NCI-H187 treated with DMSO at 0.1 percent for 48 hours (cell line): ENCODE measurements at regions not wholly inside any gene's neighbourhood (a gene's known extent, or its start where the extent isn't known, plus 50 kb on each side); places are given as distances from the start of the nearest gene placed in this dataset.

Experiments
- DNase-seq: peaks from one replicate; lab custom pipeline; 2025; lab: John Stamatoyannopoulos, UW

DNA sequence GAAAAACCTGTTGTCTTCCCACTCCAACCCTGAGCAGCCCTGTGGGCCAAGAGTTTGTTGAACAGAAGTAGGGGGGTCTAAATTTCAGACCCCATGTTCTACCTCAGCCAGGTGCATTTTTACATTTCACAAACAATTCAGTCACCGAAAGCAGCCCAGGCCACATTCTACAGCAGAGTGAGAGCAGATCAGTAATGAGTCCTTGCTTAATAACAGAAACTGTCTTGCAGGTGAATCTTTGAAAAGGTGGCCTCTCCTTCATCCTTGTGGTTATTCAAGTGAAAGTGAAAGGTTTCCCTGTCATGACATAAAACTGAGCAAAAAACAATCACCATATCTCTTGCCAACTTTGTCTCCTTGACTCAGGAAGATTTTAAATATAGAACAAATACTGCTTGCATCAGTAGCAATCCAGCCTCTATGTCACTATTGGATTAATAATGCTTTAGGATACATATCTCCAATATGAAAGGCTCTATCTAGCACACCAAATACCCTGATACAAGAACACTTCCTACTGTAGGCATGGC is 670.2 kb downstream of the DIAPH3 start:
- DNase-seq, result no peak

GRCh38 chr13:59494151-59494550 is 669.6 kb downstream of the DIAPH3 start:
- DNase-seq, result no peak

GRCh38 chr13:59494560-59494970 is 669.2 kb downstream of the DIAPH3 start:
- DNase-seq, result no peak

- DNase-seq, result no peak
Measured at GRCh38 chr13:59495299-59495698, 668.4 kb downstream of the DIAPH3 start.

DNA sequence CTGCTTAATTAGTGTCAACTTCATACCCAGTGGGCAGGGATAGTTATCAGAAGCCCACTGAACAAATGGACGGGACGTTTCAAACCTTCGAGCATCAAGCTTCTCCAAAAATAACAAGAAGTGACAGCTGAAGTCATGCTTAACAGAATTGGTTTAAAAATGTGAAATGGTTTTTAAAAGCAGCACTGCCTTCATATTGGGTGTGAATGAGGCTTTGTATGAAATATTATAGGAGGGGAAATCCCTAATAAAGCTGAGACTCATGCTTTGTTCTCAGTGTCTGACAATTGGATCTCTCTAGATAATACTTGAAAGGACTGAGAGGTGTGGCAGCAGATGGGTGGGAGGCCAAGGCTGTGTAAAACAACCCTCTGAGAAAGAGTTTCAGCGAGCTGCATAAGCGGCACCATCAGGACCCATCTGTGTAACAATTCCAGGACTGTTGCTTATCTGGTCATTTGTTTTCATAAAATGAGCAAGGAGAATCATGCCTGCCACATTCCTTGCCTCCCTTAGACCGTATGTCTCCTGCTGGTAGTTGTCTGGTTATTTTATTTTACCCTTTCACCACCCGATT is 667.7 kb downstream of the DIAPH3 start:
- no peak for DNase-seq

DNA sequence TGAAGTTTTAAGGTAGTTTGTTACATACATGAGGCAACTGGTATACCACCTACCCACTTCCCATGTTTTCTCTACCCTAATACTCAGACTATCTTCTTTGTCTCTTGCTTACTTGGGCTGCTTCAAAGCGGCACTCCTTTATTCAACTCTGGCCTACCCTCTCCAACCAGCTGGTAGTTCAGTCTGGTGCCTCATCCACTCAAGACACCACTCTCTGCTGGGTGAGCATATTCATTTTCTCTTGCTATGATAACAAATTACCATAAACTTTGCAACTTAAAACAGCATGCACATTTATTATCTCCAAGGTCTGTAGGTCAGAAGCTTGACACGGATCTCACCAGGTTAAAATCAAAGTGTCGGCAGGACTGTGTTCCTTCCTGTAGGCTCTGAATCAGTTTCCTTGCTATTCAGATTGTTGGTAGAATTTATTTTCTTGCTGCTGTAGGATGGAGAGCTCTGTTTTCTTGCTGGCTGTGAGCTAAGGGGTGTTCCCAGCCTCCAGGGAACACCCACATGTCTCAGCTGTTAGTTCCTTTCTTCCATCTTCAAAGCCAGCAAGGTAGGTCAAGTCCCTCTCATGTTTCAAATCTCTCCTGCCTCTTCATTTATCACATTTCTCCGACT is 666.0 kb downstream of the DIAPH3 start:
- no peak for DNase-seq

DNA sequence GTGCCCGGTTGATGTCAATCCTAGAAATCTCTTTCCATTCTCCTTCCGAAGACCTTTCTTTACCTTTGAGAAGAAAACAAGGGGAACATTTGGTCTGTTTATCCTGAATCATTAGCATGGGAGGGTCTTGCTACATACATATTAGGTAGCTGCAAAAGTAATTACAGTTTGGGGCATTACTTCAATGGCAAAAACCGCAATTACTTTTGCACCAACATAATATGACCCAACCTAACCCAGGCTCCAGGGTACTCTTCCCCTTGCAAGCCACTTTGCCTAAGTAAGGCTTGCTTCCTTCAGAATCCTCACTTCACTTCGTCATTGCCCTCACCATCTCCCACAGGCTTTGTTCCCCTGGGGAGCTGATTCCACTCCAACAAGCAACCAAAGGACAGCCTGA is 662.7 kb downstream of the DIAPH3 start:
- DNase-seq, result no peak

GRCh38 chr13:59504407-59504806 is 659.3 kb downstream of the DIAPH3 start:
- no peak for DNase-seq

DNA sequence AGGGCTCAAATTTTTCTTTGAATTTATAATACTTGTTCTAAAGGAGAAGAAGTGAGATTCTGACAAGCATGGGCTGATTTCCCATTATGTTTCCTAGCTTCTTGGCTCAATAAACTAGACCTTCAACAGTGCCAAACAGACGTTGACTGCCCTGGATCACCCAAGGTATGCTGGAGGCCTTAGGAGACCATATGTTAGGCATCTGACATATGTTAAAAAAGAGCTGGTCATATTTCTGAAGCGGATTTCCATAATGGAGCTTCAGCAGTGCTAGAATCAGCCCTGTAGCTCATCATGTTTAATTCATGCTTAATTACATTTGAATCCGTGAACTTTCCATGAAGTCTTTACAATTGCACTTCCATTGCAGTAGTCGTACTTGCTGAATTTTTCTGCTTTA is 653.3 kb downstream of the DIAPH3 start:
- DNase-seq, result no peak

DNA sequence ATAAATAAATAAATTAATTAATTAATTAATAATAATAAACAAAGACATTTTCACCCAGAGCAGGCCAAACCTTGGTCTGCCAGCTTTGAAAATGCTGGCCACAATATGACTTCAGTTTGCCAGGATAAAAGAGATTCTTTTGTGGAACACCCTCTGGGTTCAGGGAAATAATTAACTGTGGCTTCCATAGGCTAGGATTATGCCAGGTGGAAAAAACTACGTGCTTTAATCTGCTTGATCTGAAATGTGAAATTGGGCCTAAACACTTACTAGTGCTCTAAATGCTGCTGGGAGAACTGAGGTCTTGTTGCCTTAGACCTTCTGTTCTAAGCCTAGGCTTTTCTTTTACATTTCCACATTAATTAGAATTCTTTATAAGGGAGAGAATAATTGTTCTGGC is 650.0 kb downstream of the DIAPH3 start:
- no peak for DNase-seq

GRCh38 chr13:59514316-59514715 is 649.4 kb downstream of the DIAPH3 start:
- no peak for DNase-seq

DNA sequence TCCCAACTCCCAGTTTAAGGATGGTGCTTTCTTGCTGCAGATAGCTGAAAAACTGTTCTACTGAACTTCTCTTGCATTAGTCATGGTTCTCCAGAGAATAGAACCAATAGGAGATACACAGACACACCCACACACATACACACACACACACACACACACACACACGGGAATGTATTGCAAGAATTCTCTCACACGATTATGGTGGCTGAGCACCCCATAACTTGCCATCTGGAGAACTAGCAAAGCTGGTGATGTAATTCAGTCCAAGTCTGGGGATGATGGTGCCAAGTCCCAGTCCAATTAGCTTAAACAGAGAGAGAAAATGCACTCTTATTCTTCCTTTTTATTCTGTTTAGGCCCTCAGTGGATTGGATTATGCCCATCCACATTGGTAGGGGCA is 643.9 kb downstream of the DIAPH3 start:
- DNase-seq, result no peak

- DNase-seq, result no peak
Measured at GRCh38 chr13:59521549-59521948, 642.2 kb downstream of the DIAPH3 start.

GRCh38 chr13:59522652-59523051 is 641.1 kb downstream of the DIAPH3 start:
- DNase-seq, result no peak

GRCh38 chr13:59527500-59527899 is 636.2 kb downstream of the DIAPH3 start:
- no peak for DNase-seq

DNA sequence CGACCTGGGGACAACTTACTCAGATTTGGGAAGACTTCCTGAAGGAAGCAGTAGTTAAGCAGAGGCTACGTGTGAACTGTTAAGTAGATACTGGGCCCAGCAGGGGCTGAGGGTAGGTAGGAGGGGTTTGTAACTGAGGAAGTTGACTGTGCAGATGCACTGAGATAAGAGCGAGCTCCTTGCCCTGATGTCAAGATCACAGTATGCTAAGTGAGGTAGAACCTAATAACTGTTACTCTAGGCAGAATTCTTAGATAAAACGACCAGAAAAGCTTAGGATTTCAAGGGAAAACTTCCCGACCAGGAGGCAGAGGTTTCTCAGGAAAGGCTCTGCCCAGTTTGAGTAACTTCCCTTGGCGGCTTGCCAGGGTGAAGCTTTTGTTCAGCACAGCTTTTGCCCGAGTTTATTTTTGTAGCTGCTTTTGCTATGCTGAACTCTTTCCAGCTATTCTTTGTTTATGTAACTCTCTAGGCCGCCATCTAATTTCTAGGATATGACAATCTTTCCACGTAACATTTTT is 632.1 kb downstream of the DIAPH3 start:
- DNase-seq, result no peak

GRCh38 chr13:59532405-59532804 is 631.3 kb downstream of the DIAPH3 start:
- no peak for DNase-seq

DNA sequence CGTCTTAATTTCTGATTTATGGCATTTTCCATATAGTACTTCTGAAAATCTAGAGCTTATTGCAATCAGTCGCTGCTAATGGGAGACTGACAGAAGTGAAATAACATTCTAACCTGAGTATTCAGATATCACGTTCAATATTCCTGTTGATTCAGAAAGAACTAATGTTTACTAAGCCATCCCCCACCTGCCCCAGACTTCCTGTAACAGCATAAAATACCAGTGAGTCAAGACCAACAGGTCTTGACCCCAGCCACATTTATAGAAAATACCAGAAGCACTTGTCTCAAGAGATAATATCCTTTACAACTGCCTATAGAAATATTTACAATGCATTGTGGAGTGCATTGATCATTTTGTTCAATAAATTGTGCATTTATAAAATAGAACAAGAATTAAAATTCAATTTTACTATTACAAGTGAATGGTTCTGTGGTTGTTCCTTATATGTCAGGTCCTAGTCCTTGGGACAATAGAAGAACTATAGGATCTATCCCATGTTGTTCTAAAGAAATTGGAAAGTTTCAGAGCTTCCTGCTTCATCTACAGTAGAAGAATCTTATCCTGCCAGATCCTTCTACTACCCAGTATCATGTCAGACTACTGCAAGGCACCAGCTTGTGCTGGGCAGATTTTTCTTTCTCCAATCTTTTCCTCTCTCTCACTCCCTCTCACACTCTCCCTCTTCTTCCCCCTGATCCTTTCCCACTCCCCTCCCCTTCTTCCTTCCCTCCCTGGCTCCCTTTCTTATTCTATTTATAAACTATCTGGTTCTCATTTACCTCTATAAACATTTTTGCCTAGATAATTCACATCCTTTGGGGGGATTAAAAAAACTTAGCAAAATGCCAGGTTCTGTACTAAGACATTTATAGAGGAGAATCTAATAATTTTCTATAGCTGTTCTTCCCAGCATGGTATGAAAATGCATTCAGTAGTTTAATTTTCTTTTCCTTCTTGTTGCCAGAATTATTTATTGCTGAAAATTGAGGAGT is 629.9 kb downstream of the DIAPH3 start:
- DNase-seq, result no peak

DNA sequence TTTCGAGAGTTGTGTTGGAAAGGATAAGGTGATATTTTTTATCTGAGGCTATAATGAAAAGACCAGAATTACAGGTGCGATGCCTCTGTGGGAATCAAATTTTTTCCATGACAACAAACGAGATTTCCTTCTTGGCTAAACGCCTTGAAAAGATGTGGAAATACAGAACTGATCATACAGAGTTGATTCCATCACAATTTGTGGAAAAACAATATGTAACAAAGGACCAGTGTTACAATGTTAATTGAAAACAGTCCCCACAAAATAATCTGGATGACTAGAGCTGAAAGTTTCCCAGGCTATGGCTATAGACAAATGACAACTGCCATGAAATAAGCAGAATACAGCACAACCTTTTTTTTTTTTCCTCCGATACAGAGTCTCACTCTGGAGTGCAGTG is 628.9 kb downstream of the DIAPH3 start:
- no peak for DNase-seq

DNA sequence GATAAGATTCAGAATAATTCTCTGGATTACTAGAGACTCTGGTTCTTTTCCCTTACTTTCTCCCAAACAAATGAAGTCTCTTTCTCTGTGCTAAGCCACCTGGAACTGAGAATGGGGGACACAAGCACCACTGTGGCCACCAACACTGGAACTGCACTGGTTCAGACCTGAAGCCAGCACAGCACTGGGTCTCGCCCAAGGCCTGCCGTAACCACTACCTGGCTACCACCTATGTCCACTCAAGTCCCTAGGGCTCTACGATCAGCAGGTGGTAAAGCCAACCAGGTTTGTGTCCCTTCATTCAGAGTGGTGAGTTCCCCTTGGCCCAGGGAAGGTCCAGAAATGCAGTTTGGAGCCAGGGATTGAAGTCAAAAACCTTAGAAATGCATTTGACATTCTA is 626.2 kb downstream of the DIAPH3 start:
- DNase-seq, result no peak

GRCh38 chr13:59538512-59538911 is 625.2 kb downstream of the DIAPH3 start:
- no peak for DNase-seq

GRCh38 chr13:59542303-59542702 is 621.4 kb downstream of the DIAPH3 start:
- no peak for DNase-seq

DNA sequence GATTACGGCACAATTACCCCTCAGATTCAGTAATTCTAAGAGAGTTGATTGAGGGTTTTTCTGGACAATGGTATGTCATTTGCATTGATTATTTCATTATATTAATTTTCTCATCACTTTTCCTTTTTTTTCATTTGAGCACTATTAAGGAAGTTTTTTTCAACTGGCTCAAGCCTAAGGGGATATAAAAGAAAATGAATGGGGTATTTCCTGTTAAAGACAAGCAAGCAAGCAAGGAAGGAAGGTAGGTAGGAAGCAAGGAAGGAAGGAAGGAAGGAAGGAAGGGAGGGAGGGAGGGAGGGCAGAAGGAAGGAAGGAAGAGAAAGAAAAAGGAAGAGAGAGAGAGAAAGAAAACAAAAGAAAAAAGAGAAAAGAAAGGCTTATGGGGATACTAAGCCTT is 620.3 kb downstream of the DIAPH3 start:
- DNase-seq, result no peak
